ENCODE measurements at regions not wholly inside any gene's neighbourhood (a gene's known extent, or its start where the extent isn't known, plus 50 kb on each side); places are given as distances from the start of the nearest gene placed in this dataset.

GRCh38 chr12:9328065-9328464 lies 119.9 kb upstream of the PZP start:
- TF ChIP-seq, protein P1, sequence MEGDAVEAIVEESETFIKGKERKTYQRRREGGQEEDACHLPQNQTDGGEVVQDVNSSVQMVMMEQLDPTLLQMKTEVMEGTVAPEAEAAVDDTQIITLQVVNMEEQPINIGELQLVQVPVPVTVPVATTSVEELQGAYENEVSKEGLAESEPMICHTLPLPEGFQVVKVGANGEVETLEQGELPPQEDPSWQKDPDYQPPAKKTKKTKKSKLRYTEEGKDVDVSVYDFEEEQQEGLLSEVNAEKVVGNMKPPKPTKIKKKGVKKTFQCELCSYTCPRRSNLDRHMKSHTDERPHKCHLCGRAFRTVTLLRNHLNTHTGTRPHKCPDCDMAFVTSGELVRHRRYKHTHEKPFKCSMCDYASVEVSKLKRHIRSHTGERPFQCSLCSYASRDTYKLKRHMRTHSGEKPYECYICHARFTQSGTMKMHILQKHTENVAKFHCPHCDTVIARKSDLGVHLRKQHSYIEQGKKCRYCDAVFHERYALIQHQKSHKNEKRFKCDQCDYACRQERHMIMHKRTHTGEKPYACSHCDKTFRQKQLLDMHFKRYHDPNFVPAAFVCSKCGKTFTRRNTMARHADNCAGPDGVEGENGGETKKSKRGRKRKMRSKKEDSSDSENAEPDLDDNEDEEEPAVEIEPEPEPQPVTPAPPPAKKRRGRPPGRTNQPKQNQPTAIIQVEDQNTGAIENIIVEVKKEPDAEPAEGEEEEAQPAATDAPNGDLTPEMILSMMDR (IDR thresholded peaks at IDR 0.05; ENCODE audit: poor library complexity, severe bottlenecking) = no peak
- TF ChIP-seq REST (IDR thresholded peaks at IDR 0.05; ENCODE audit: borderline replicate concordance) (no peak), EZH2 (IDR thresholded peaks at IDR 0.05; ENCODE audit: borderline replicate concordance, insufficient read depth, low read length, poor library complexity, severe bottlenecking) (no peak), SMC3 (conservative IDR thresholded peaks at IDR 0.05; ENCODE audit: poor library complexity) (no peak), POLR2AphosphoS5 (IDR thresholded peaks at IDR 0.05) (no peak), TAF1 (IDR thresholded peaks at IDR 0.05; ENCODE audit: low read depth) (no peak), RAD21 (conservative IDR thresholded peaks at IDR 0.05) (no peak), MXI1 (conservative IDR thresholded peaks at IDR 0.05; ENCODE audit: poor library complexity, severe bottlenecking) (no peak), EP300 (conservative IDR thresholded peaks at IDR 0.05; ENCODE audit: poor library complexity, severe bottlenecking) (no peak)
